HL-60 (cell line): ENCODE measurements at regions not wholly inside any gene's neighbourhood (a gene's known extent, or its start where the extent isn't known, plus 50 kb on each side); places are given as distances from the start of the nearest gene placed in this dataset.

Experiments
- GABPA ChIP-seq: IDR thresholded peaks from 2 replicates; pipeline ENCODE4 v1.6.1; 2012; ENCODE audit warnings: low read depth
- POLR2AphosphoS5 ChIP-seq: IDR thresholded peaks from 2 replicates; pipeline ENCODE4 v1.6.1; 2012; ENCODE audit warnings: low read depth
- TF ChIP-seq, protein P1 (sequence below): IDR thresholded peaks from one replicate; pipeline ENCODE4 v1.5.1; 2011; ENCODE audit warnings: low read length, control low read depth, inconsistent platforms; ENCODE audit not compliant: insufficient read depth
- TF ChIP-seq, protein P2 (sequence below): IDR thresholded peaks from 2 replicates; pipeline ENCODE4 v1.6.1; 2012; ENCODE audit warnings: low read depth; ENCODE audit not compliant: insufficient replicate concordance

DNA sequence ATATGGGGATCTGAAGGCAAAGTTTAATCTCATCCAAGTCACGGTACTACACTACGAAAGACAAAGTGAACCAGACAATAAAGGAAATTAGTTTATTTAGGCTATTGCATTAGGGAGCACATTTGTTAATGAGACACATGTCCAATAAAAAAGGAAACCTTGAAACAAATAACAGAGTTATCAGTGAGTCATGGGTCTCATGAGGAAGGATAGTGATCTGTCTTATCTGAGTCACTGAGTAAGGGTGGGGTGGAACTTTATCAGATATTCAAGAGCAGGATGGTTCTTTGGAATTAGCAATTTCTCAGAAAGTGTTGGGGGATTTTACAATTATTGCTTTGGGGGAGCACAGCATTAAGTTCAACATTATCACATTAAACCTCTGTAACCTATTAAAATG is 188.9 kb upstream of the IL1RAPL1 start:
- TF ChIP-seq, protein P1, sequence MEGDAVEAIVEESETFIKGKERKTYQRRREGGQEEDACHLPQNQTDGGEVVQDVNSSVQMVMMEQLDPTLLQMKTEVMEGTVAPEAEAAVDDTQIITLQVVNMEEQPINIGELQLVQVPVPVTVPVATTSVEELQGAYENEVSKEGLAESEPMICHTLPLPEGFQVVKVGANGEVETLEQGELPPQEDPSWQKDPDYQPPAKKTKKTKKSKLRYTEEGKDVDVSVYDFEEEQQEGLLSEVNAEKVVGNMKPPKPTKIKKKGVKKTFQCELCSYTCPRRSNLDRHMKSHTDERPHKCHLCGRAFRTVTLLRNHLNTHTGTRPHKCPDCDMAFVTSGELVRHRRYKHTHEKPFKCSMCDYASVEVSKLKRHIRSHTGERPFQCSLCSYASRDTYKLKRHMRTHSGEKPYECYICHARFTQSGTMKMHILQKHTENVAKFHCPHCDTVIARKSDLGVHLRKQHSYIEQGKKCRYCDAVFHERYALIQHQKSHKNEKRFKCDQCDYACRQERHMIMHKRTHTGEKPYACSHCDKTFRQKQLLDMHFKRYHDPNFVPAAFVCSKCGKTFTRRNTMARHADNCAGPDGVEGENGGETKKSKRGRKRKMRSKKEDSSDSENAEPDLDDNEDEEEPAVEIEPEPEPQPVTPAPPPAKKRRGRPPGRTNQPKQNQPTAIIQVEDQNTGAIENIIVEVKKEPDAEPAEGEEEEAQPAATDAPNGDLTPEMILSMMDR: no peak
- TF ChIP-seq, protein P2, sequence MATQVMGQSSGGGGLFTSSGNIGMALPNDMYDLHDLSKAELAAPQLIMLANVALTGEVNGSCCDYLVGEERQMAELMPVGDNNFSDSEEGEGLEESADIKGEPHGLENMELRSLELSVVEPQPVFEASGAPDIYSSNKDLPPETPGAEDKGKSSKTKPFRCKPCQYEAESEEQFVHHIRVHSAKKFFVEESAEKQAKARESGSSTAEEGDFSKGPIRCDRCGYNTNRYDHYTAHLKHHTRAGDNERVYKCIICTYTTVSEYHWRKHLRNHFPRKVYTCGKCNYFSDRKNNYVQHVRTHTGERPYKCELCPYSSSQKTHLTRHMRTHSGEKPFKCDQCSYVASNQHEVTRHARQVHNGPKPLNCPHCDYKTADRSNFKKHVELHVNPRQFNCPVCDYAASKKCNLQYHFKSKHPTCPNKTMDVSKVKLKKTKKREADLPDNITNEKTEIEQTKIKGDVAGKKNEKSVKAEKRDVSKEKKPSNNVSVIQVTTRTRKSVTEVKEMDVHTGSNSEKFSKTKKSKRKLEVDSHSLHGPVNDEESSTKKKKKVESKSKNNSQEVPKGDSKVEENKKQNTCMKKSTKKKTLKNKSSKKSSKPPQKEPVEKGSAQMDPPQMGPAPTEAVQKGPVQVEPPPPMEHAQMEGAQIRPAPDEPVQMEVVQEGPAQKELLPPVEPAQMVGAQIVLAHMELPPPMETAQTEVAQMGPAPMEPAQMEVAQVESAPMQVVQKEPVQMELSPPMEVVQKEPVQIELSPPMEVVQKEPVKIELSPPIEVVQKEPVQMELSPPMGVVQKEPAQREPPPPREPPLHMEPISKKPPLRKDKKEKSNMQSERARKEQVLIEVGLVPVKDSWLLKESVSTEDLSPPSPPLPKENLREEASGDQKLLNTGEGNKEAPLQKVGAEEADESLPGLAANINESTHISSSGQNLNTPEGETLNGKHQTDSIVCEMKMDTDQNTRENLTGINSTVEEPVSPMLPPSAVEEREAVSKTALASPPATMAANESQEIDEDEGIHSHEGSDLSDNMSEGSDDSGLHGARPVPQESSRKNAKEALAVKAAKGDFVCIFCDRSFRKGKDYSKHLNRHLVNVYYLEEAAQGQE: no peak
- TF ChIP-seq POLR2AphosphoS5 (no peak), GABPA (no peak)
